ENCODE measurements at regions not wholly inside any gene's neighbourhood (a gene's known extent, or its start where the extent isn't known, plus 50 kb on each side); places are given as distances from the start of the nearest gene placed in this dataset.

DNA sequence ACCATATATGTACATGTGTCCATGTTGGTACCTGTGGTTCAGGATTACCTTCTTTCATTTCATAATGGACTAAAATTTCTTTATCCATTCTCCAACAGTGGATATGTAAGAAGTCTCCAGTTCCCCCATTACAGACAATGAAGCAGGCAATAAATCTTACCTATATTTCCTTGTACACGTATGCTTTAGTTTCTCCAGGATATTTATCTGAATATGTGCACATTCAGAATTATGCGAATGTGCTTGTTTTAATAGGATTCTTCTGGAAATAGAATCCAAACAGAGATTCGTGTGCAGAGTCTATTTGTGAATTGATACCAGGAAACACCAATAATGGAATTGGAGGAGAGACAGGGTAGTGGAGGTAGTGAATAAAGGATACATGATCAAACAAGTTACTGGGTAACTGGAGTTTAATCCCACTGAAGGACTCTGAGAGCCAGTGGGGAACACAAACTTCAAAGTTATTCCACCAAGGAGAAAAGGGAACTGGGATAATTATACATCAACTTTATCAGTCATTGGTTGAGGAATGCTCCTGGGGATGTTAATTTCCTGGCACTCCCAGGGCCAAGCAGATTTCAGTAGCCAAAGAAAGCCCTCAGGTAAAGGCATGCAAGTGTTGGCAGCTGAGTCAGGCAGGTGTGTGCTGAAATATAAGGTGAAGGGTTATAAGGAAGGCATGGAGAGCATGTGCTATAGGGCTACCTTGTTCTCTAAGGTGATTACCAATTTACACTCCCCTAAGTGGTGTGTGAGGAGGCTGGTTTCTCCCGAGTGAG lies 374.9 kb upstream of the PBX1 start:
- Mint-ChIP-seq H3K27ac (ENCODE audit: unreplicated experiment) (no peak overlapping the region), H3K4me1 (ENCODE audit: low read depth, unreplicated experiment) (no peaks in the 10 kb centered on the region), H3K9me3 (ENCODE audit: unreplicated experiment) (no peaks in the 10 kb centered on the region), H3K4me3 (ENCODE audit: unreplicated experiment) (no peak overlapping the region), H3K36me3 (ENCODE audit: insufficient read depth, unreplicated experiment) (no peaks in the 10 kb centered on the region), H3K27me3 (ENCODE audit: insufficient read depth, unreplicated experiment) (peaks cover 14% of the 10 kb centered on the region)
- CTCF ChIA-PET: no interaction called here
- no peaks in the 10 kb centered on the region for H3K9me3 ChIP-seq
- intact Hi-C loops (cut with micrococcal nuclease; ENCODE audit: unreplicated experiment): no loop called here
- no peaks in the 10 kb centered on the region for H3K4me1 ChIP-seq
- no peak for DNase-seq
- BruUV-seq (replicated peaks): no TSS peak
- H3K4me3 ChIP-seq (ENCODE audit: low read depth, low read length): no peak overlapping the region
- no peaks in the 10 kb centered on the region for H3K27me3 ChIP-seq (replicated peaks; ENCODE audit: control insufficient read depth, insufficient read depth, low read length)
- TF ChIP-seq, protein P1, sequence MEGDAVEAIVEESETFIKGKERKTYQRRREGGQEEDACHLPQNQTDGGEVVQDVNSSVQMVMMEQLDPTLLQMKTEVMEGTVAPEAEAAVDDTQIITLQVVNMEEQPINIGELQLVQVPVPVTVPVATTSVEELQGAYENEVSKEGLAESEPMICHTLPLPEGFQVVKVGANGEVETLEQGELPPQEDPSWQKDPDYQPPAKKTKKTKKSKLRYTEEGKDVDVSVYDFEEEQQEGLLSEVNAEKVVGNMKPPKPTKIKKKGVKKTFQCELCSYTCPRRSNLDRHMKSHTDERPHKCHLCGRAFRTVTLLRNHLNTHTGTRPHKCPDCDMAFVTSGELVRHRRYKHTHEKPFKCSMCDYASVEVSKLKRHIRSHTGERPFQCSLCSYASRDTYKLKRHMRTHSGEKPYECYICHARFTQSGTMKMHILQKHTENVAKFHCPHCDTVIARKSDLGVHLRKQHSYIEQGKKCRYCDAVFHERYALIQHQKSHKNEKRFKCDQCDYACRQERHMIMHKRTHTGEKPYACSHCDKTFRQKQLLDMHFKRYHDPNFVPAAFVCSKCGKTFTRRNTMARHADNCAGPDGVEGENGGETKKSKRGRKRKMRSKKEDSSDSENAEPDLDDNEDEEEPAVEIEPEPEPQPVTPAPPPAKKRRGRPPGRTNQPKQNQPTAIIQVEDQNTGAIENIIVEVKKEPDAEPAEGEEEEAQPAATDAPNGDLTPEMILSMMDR (IDR thresholded peaks at IDR 0.05; ENCODE audit: insufficient read depth in 1 of 2, low read depth in 1 of 2, low read length in 1 of 2, severe bottlenecking in 1 of 2, unreplicated experiment in 1 of 2): no peak
- H3K36me3 ChIP-seq (ENCODE audit: control insufficient read depth, insufficient read depth, low read length): no peaks in the 10 kb centered on the region
- POLR2A ChIA-PET: no interaction called here

DNA sequence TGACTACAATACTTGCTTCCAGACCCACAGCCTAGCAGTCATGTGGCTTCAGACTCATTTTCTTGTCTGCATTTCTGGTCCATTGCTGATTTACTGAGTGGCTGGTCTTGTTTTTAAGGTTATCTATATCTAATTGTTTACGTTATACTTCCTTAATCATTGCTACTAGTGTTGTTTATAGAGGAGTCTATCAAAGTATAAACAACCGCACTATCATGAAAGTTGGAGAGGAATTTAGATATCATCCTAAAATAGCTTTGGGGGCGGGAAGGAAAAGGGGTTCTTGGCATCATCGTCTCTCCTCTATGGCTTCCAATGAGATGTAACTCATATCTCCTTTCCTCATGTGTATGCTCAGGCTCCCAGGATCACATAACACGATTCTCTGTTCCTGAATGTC lies 372.1 kb upstream of the PBX1 start:
- Mint-ChIP-seq H3K27ac (ENCODE audit: unreplicated experiment) (no peak overlapping the region), H3K4me1 (ENCODE audit: low read depth, unreplicated experiment) (no peaks in the 10 kb centered on the region), H3K36me3 (ENCODE audit: insufficient read depth, unreplicated experiment) (no peaks in the 10 kb centered on the region), H3K9me3 (ENCODE audit: unreplicated experiment) (no peaks in the 10 kb centered on the region), H3K4me3 (ENCODE audit: unreplicated experiment) (no peak overlapping the region), H3K27me3 (ENCODE audit: insufficient read depth, unreplicated experiment) (peaks cover 9% of the 10 kb centered on the region)
- CTCF ChIA-PET: no interaction called here
- no peaks in the 10 kb centered on the region for H3K9me3 ChIP-seq
- H3K27me3 ChIP-seq (replicated peaks; ENCODE audit: control insufficient read depth, insufficient read depth, low read length): no peaks in the 10 kb centered on the region
- DNase-seq: no peak
- H3K4me3 ChIP-seq (ENCODE audit: low read depth, low read length): no peak overlapping the region
- no TSS peak for BruUV-seq (replicated peaks)
- intact Hi-C loops (cut with micrococcal nuclease; ENCODE audit: unreplicated experiment): no loop called here
- no peaks in the 10 kb centered on the region for H3K36me3 ChIP-seq (ENCODE audit: control insufficient read depth, insufficient read depth, low read length)
- no peaks in the 10 kb centered on the region for H3K4me1 ChIP-seq
- TF ChIP-seq, protein P1 (IDR thresholded peaks at IDR 0.05; ENCODE audit: insufficient read depth in 1 of 2, low read depth in 1 of 2, low read length in 1 of 2, severe bottlenecking in 1 of 2, unreplicated experiment in 1 of 2): no peak
- POLR2A ChIA-PET: no interaction called here

DNA sequence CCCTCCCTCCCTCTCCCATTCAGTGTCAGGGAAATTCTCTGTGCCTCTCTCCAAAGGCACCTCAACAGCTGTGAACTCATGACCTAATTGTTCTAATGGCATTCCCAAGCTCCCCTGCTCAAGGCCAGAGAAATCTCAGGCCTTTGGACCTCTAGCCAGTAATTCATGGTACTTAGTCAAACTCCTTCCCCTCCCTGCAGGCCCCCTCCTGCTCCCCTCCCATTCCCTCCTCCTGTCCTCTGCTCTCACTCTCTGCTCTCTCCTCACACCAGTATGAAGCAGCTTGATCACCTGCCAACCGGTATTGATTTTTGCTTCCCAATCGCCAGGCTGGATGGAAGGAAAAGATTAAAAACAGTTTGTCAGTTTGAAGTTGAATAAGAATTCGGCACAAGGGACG lies 370.5 kb upstream of the PBX1 start:
- BruUV-seq (replicated peaks): no TSS peak
- no peaks in the 10 kb centered on the region for H3K4me1 Mint-ChIP-seq (ENCODE audit: low read depth, unreplicated experiment)

More for the DNA sequence above, 370.5 kb upstream of the PBX1 start:
- Mint-ChIP-seq H3K27ac (ENCODE audit: unreplicated experiment) (no peak overlapping the region), H3K9me3 (ENCODE audit: unreplicated experiment) (no peaks in the 10 kb centered on the region), H3K36me3 (ENCODE audit: insufficient read depth, unreplicated experiment) (no peaks in the 10 kb centered on the region), H3K4me3 (ENCODE audit: unreplicated experiment) (no peak overlapping the region), H3K27me3 (ENCODE audit: insufficient read depth, unreplicated experiment) (peaks cover 6% of the 10 kb centered on the region)
- DNase-seq: no peak
- Histone ChIP-seq H3K9me3 (no peaks in the 10 kb centered on the region), H3K27me3 (replicated peaks; ENCODE audit: control insufficient read depth, insufficient read depth, low read length) (no peaks in the 10 kb centered on the region), H3K4me3 (ENCODE audit: low read depth, low read length) (no peak overlapping the region), H3K36me3 (ENCODE audit: control insufficient read depth, insufficient read depth, low read length) (no peaks in the 10 kb centered on the region), H3K4me1 (no peaks in the 10 kb centered on the region)
- intact Hi-C loops (cut with micrococcal nuclease; ENCODE audit: unreplicated experiment): no loop called here
- TF ChIP-seq, protein P1 (IDR thresholded peaks at IDR 0.05; ENCODE audit: insufficient read depth in 1 of 2, low read depth in 1 of 2, low read length in 1 of 2, severe bottlenecking in 1 of 2, unreplicated experiment in 1 of 2): no peak
- ChIA-PET POLR2A (no interaction called here), CTCF (no interaction called here)
